CD4-positive, alpha-beta T cell treated with Interleukin-10 for 1 hour (primary cell): ENCODE measurements at regions not wholly inside any gene's neighbourhood (a gene's known extent, or its start where the extent isn't known, plus 50 kb on each side); places are given as distances from the start of the nearest gene placed in this dataset.

Experiments used
- DNase-seq: peaks from one replicate; pipeline ENCODE4 v3.0.0-alpha.2; 2020

- no peak for DNase-seq
These were observed 1925.6 kb downstream of the EFNA5 start for GRCh38 chr5:105745111-105745510.

GRCh38 chr5:105740242-105740641, 1930.5 kb downstream of the EFNA5 start:
- no peak for DNase-seq

DNA sequence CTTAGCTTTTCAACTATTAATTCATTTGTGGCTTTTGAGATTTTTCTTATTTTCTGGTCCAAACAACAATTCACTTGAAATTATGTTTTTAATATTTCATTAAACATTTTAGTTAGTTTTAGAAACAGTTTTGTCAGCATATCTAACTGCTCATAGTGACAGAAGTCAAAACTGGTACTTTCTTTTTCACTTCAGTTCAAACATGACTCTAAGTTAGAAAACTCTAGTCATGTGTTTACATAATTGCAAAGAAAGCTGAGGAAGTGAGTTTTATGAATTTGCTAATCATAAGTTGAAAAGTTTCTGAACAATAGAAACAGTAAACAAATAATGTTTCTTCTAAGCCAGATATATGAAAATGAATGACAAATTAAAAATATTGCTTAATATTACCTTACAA, 1931.0 kb downstream of the EFNA5 start:
- DNase-seq = no peak

DNA sequence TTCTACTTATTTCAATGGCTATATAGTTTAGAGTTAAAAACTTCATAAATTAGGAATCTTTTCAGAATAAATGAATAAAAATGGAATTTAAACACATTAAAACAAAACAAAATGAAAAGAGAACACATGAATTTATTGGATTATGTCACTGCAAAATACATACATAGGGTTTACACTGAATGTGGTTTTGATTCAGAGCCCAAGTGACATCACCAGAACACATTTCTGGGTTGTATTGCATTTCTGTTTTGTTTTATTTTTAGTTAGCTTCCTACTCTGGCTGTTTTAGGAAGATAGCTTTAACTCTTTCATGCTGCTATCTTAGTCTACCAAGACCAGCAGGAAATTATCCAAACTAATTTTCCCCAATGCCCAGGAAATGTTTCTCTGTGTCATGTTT, 1935.0 kb downstream of the EFNA5 start:
- no peak for DNase-seq

DNA sequence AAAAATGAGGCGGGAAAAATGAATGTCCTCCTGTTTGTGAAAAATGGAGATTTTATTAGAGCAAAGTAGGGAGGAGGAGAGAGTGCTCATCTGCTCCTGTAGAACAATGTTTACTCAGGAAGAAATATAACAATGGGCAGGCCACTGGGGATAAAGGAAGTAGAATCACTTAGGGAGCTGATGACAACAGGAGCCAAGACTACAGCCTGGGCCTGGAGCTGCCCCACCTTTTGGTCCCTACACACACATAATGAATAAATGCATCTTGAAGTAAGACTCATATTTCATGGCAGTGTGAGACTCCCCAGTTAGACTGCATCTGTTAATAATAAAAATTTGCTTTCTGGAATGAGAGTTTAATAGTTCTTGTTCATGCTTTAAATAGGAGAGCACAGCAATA, 1939.8 kb downstream of the EFNA5 start:
- no peak for DNase-seq

GRCh38 chr5:105726093-105726492, 1944.6 kb downstream of the EFNA5 start:
- DNase-seq = no peak

DNA sequence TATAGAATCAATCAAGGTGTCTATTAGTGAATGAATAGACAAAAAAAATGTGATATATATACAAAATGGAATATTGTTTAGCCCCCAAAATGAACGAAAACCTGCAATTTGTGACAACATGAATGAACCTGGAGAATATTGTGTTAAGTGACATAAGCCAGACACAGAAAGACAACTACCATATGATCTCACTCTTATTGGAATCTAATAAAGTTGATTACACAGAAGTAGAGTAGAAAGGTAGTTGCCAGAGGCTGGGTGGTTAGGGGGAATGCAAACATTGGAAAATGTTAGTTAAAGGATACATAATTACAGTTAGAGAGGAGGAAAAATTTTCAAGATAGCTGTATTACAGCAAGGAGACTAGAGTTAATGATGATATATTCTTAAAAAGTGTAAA, 1962.3 kb downstream of the EFNA5 start:
- no peak for DNase-seq

DNA sequence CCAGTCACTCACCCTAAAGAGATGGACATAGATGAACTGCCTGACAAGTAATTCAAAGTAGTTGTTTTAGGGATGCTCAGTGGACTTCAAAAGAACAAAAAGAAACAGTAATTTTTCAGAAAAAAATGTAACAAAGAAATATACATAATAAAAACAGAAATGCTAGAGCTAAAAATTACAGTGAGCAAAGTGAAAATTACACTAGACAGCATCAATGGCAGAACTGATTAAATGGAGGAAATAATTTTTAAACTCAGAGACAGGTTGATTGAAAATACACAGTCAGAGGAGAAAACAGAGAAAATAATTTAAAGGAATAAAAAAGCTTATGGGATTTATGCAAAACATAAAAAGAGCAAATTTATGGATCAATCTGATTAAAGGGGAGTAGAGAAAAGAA, 1968.4 kb downstream of the EFNA5 start:
- DNase-seq = no peak

DNA sequence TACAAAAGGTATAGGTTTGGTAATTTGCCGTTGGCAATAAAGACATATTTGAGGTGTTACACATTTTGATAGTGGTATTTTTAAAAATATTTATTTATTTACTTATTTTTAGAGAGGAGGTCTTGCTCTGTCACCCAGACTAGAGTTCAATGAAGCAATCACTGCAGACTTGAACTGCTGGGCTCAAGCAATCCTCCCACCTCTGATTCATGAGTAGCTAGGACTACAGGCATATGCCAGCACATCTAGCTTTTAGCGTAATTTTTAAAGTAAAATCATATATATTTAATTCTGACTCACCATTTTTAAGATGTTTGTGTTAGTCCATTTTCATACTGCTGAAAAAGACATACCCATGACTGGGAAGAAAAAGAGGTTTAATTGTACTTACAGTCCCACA, 1974.3 kb downstream of the EFNA5 start:
- no peak for DNase-seq

DNA sequence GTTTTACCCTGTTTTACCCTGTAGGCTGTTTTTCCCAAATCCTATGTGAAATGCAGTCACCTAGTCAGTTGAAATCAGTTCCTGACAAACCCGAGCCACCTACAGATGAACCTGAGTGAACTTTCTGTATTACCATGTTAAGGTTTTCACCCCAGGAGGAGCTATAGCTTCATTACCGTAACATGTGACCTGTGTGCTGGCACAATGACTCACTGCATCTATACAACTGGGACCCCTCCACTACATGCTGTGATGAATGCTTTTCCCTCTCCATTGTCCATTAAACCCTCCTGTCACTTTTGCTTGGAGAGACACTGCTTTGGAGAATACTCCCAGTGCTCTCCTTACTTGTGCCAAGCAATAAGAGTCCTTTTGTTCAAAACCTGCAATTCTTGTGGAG, 1974.8 kb downstream of the EFNA5 start:
- DNase-seq = no peak

GRCh38 chr5:105689596-105689995, 1981.1 kb downstream of the EFNA5 start:
- DNase-seq = no peak

DNA sequence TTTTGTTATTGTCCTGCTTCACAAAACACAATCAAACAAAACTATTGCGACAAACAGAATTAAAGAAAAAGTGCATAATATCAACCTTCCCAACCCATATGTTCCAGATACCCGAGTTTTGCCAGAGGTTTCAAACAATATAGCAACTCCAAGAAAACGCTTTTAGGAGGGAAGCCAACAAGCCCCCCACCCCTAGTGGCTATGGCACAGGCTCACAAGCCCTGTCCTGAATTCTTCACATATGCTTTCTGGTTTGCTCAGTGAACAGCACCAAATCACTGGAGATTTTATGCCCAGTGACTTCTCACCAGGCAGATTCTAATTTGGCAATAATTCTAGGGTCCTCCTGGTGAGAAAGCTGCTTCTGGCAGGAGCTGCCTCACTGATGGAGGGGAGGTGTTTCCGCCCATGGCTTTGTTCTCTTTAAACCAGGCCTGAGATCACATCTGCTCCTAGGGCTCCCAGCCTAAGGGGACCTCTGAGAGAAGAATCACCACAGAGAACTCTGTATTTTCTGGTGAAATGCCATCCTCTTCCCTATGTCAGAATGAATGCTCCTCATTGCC, 1982.4 kb downstream of the EFNA5 start:
- no peak for DNase-seq

DNA sequence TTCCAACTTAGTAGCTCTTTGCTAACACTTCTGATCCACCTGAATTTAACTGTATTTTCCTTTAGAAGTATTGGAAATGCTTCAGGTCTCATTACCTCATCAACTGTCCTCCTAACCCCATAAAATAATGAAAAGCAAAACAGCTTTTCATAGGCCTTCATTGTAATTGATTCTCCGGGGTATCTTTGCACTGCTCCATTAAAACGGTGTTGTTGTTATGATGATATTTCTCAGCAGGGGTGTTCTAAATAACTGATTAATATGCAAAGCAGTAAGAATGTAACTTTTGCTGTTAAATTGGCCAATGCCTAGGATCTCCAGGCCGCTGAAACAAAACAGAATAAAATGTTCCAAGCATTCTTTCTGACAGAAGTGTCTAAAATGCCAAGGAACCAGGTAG, 1983.2 kb downstream of the EFNA5 start:
- no peak for DNase-seq

- no peak for DNase-seq
These were observed 1984.9 kb downstream of the EFNA5 start for GRCh38 chr5:105685884-105686283.

GRCh38 chr5:105684799-105685198, 1985.9 kb downstream of the EFNA5 start:
- no peak for DNase-seq

GRCh38 chr5:105680858-105681475, 1989.8 kb downstream of the EFNA5 start:
- no peak for DNase-seq

DNA sequence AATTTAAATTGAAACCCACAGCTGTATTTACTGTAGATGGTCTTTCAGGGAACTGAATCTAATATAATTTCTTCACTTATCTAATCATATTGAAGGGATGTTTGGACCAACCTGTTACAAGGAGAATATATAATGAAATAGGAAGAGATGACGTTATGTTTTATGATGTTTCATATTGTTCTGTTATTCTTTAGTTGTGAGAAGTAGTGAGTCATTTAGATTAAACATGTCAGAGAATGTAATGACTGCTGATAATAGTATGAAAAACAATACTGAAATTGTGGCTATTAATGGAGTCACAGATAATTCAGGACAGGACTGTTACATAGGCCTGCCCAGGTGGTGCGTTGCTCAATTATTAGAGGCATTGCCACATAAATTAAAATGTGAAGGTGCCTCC, 1993.4 kb downstream of the EFNA5 start:
- no peak for DNase-seq

GRCh38 chr5:105670596-105670995, 2000.1 kb downstream of the EFNA5 start:
- no peak for DNase-seq

- no peak for DNase-seq
These were observed 2007.1 kb downstream of the EFNA5 start for GRCh38 chr5:105663671-105664070.

- no peak for DNase-seq
These were observed 2011.3 kb downstream of the EFNA5 start for GRCh38 chr5:105659396-105659795.

DNA sequence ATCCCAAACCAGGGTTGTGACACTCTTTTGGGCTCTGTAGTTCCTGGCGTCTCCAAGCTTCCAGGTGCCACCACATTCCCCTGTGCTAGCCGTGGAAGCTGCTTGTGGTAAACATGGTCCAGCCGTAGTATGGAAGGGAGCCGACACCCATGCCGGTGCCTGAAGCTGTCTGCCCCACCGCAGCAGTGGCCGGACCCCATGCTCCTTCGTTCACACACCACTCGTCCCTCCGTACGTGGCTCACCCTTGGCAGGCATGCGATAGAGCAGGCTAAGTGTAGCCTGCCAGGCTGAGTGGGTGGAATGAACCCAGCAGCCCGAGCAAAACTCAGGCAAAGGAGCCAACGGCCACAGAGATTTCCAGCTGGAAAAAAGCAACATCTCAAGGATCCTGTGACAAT, 2030.4 kb downstream of the EFNA5 start:
- DNase-seq = no peak

GRCh38 chr5:105639511-105639910, 2031.2 kb downstream of the EFNA5 start:
- DNase-seq = no peak

DNA sequence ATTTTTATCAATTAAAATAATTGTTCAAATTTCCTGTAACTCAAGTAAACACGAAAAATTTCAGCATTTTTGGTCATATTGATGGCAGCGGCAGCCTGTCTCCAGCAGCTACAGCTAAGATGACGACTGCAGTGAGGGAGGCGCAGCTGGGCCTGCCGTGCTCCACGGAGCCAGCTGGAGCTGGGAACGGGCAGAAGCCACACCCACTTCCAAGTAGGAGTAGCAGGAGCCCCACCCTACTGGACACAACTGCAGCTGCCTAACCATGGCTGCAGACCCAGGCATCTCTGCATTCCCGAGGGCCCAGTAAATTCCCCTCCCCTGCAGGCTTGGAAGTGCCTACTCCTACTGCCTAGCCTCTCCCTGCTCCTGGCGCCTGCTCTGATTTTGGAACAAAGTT, 2031.7 kb downstream of the EFNA5 start:
- DNase-seq = no peak

DNA sequence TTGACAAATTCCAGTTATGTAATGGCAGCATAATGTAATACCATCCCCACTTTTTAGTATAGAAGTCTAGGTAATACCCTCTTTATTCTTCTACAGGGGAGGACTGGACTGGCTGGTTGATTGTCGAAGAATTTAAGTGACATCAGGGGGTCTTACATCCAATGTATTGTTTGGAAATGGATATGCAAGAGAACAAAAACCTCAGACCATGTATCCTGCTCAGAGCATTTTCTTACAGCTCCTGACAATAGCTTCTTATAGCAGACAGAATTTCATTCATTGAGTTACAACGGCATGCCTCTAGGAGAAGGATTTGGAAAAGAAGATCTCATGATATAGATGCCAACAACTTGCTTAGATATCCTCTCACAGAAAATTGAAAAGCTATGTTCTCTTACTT, 2032.3 kb downstream of the EFNA5 start:
- no peak for DNase-seq

- DNase-seq = no peak
These were observed 2038.7 kb downstream of the EFNA5 start for GRCh38 chr5:105632043-105632442.
